ENCODE measurements at regions not wholly inside any gene's neighbourhood (a gene's known extent, or its start where the extent isn't known, plus 50 kb on each side); places are given as distances from the start of the nearest gene placed in this dataset.
A peak's percentile ranks its signal among the peaks of the same experiment; 100 is the strongest.
"Not testable (repeated sequence)": the region's sequence is repeated elsewhere in the genome, so short reads cannot be mapped to it uniquely, and the experiment has no call there.

GRCh38 chr20:29472606-29473005 lies 1784.9 kb upstream of the DEFB115 start:
- Histone ChIP-seq H3K4me1 (ENCODE audit: insufficient read depth, low read length) (no peaks in the 10 kb centered on the region), H3K27me3 (ENCODE audit: low read length) (no peaks in the 10 kb centered on the region), H3K36me3 (ENCODE audit: low read depth, low read length) (no peaks in the 10 kb centered on the region), H2AFZ (ENCODE audit: low read length) (no peak overlapping the region), H3K4me2 (ENCODE audit: low read length) (no peak overlapping the region), H3K4me3 (ENCODE audit: low read length) (no peak overlapping the region), H3K9me2 (replicated peaks; ENCODE audit: low read length) (no peaks in the 10 kb centered on the region), H3F3A (ENCODE audit: low read length, unreplicated experiment) (no peaks in the 10 kb centered on the region), H3K27ac (ENCODE audit: low read length) (no peak overlapping the region), H4K20me1 (ENCODE audit: low read length) (no peaks in the 10 kb centered on the region), H3K9me3 (ENCODE audit: low read length) (no peaks in the 10 kb centered on the region), H3K9ac (ENCODE audit: low read length) (no peak overlapping the region), H3K79me2 (ENCODE audit: low read length) (no peaks in the 10 kb centered on the region)
- BruUV-seq (replicated peaks) = no TSS peak
- POLR2A ChIA-PET (ENCODE audit: unreplicated experiment) = no interaction called here
- intact Hi-C loops (cut with micrococcal nuclease) = no loop called here
- ATAC-seq = no peak
- CTCF ChIA-PET = interaction anchor here (0.6 kb wide), 1 partner anchor 29 kb away, joined by 3 read pairs; no protein-coding TSS in a partner anchor
- DNase-seq = no peak
- TF ChIP-seq EZH2phosphoT487 (IDR thresholded peaks at IDR 0.05; ENCODE audit: borderline replicate concordance, low read length) (no peak), EZH2 (IDR thresholded peaks at IDR 0.05; ENCODE audit: low read length, unreplicated experiment) (no peak), CTCF (conservative IDR thresholded peaks at IDR 0.05; ENCODE audit: low read depth, low read length) (no peak)

- not testable (repeated sequence) for H3K9ac ChIP-seq (ENCODE audit: low read length); H3K9me3 ChIP-seq (ENCODE audit: low read length)
These were observed 1764.6 kb upstream of the DEFB115 start for GRCh38 chr20:29492840-29493239.

GRCh38 chr20:29496767-29497166 lies 1760.7 kb upstream of the DEFB115 start:
- H3K9ac ChIP-seq (ENCODE audit: low read length) = not testable (repeated sequence)

More at GRCh38 chr20:29492840-29493239, 1764.6 kb upstream of the DEFB115 start:
- H3K4me2 ChIP-seq (ENCODE audit: low read length); H2AFZ ChIP-seq (ENCODE audit: low read length); H3K4me1 ChIP-seq (ENCODE audit: insufficient read depth, low read length); H3K27me3 ChIP-seq (ENCODE audit: low read length); H3K27ac ChIP-seq (ENCODE audit: low read length); H3K4me3 ChIP-seq (ENCODE audit: low read length); CTCF ChIA-PET; intact Hi-C loops (cut with micrococcal nuclease); H4K20me1 ChIP-seq (ENCODE audit: low read length); DNase-seq; H3K79me2 ChIP-seq (ENCODE audit: low read length); H3K36me3 ChIP-seq (ENCODE audit: low read depth, low read length); H3F3A ChIP-seq (ENCODE audit: low read length, unreplicated experiment); BruUV-seq (replicated peaks); ATAC-seq; POLR2A ChIA-PET (ENCODE audit: unreplicated experiment); H3K9me2 ChIP-seq (replicated peaks; ENCODE audit: low read length): not testable (repeated sequence)

GRCh38 chr20:29497261-29497671 lies 1760.2 kb upstream of the DEFB115 start:
- intact Hi-C loops (cut with micrococcal nuclease) = no loop called here
- H3K27me3 ChIP-seq (ENCODE audit: low read length) = no peaks in the 10 kb centered on the region
- H3K4me3 ChIP-seq (ENCODE audit: low read length) = no peak overlapping the region; the same call in 1 of the 2 replicates
- H3F3A ChIP-seq (ENCODE audit: low read length, unreplicated experiment) = no peaks in the 10 kb centered on the region
- BruUV-seq (replicated peaks) = no TSS peak
- ChIA-PET POLR2A (ENCODE audit: unreplicated experiment) (no interaction called here), CTCF (no interaction called here)
- H3K4me1 ChIP-seq (ENCODE audit: insufficient read depth, low read length) = no peaks in the 10 kb centered on the region
- H3K9ac ChIP-seq (ENCODE audit: low read length) = no peak overlapping the region
- H3K9me2 ChIP-seq (replicated peaks; ENCODE audit: low read length) = no peaks in the 10 kb centered on the region
- TF ChIP-seq EZH2 (IDR thresholded peaks at IDR 0.05; ENCODE audit: low read length, unreplicated experiment) (no peak), CTCF (conservative IDR thresholded peaks at IDR 0.05; ENCODE audit: low read depth, low read length) (no peak)
- no peak overlapping the region for H2AFZ ChIP-seq (ENCODE audit: low read length)
- H3K27ac ChIP-seq (ENCODE audit: low read length) = no peak overlapping the region
- no peaks in the 10 kb centered on the region for H3K79me2 ChIP-seq (ENCODE audit: low read length)
- no peak overlapping the region for H3K4me2 ChIP-seq (ENCODE audit: low read length)
- ATAC-seq = peak; percentile 86
- peak; percentile 54 for DNase-seq
- H4K20me1 ChIP-seq (ENCODE audit: low read length) = no peaks in the 10 kb centered on the region
- no peaks in the 10 kb centered on the region for H3K36me3 ChIP-seq (ENCODE audit: low read depth, low read length)
- no peaks in the 10 kb centered on the region for H3K9me3 ChIP-seq (ENCODE audit: low read length)

More at GRCh38 chr20:29496767-29497166, 1760.7 kb upstream of the DEFB115 start:
- POLR2A ChIA-PET (ENCODE audit: unreplicated experiment); CTCF ChIA-PET; H3K4me2 ChIP-seq (ENCODE audit: low read length); ATAC-seq; H3K27ac ChIP-seq (ENCODE audit: low read length); intact Hi-C loops (cut with micrococcal nuclease); DNase-seq; H3K4me3 ChIP-seq (ENCODE audit: low read length); H3K27me3 ChIP-seq (ENCODE audit: low read length); H2AFZ ChIP-seq (ENCODE audit: low read length); H3K36me3 ChIP-seq (ENCODE audit: low read depth, low read length); H3F3A ChIP-seq (ENCODE audit: low read length, unreplicated experiment); H3K79me2 ChIP-seq (ENCODE audit: low read length); H3K4me1 ChIP-seq (ENCODE audit: insufficient read depth, low read length); H4K20me1 ChIP-seq (ENCODE audit: low read length); BruUV-seq (replicated peaks); H3K9me2 ChIP-seq (replicated peaks; ENCODE audit: low read length); H3K9me3 ChIP-seq (ENCODE audit: low read length): not testable (repeated sequence)

DNA sequence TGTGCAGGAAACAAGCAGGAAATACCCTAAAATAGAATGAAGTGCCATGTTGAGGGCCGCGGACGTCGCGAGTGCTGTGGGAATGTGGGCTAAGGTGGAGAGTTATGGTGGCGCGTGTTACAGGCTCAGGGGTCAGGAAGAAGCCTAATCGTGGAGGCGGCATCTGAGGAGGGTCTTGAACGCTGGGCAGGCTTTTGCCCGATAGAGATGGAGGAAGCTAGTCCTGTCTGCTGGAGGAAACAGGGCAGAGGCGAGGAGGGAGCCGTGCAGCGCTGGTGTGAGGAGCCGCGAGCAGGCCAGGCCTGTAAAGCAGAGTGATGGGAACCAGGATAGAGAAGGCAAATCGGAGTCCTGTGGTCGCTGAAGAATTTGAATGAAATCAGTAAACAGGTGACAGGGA lies 1759.8 kb upstream of the DEFB115 start:
- H2AFZ ChIP-seq (ENCODE audit: low read length); H3K27me3 ChIP-seq (ENCODE audit: low read length); H3K4me3 ChIP-seq (ENCODE audit: low read length); DNase-seq; H3K9ac ChIP-seq (ENCODE audit: low read length); H3K36me3 ChIP-seq (ENCODE audit: low read depth, low read length); POLR2A ChIA-PET (ENCODE audit: unreplicated experiment); H3K4me1 ChIP-seq (ENCODE audit: insufficient read depth, low read length); ATAC-seq; H3K9me2 ChIP-seq (replicated peaks; ENCODE audit: low read length); CTCF ChIA-PET; H3K9me3 ChIP-seq (ENCODE audit: low read length); H4K20me1 ChIP-seq (ENCODE audit: low read length); H3F3A ChIP-seq (ENCODE audit: low read length, unreplicated experiment); intact Hi-C loops (cut with micrococcal nuclease); H3K27ac ChIP-seq (ENCODE audit: low read length); H3K4me2 ChIP-seq (ENCODE audit: low read length); H3K79me2 ChIP-seq (ENCODE audit: low read length): not testable (repeated sequence)
- BruUV-seq (replicated peaks) = TSS peak; percentile 82
